H9 (cell line): ENCODE measurements at regions not wholly inside any gene's neighbourhood (a gene's known extent, or its start where the extent isn't known, plus 50 kb on each side); places are given as distances from the start of the nearest gene placed in this dataset.

Experiments used
- DNase-seq: peaks from one replicate; pipeline ENCODE4 v3.0.0-alpha.2; 2017
- H2AFZ ChIP-seq: one replicate; pipeline ENCODE4 v1.6.1; 2013; ENCODE audit warnings: mild to moderate bottlenecking, low read length, control low read depth, moderate library complexity
- H2AK5ac ChIP-seq: 2 replicates; pipeline ENCODE4 v1.6.1; 2013; ENCODE audit warnings: low read length, control low read depth, mixed read lengths; ENCODE audit not compliant: insufficient read length
- H2BK120ac ChIP-seq: one replicate; pipeline ENCODE4 v1.6.1; 2013; ENCODE audit warnings: low read depth, mild to moderate bottlenecking, low read length, control low read depth, inconsistent platforms; ENCODE audit not compliant: poor library complexity, severe bottlenecking
- H2BK12ac ChIP-seq: 2 replicates; pipeline ENCODE4 v1.6.1; 2013; ENCODE audit warnings: low read length, control low read depth, mixed read lengths, low read depth; ENCODE audit not compliant: insufficient read length
- H2BK15ac ChIP-seq: 2 replicates; pipeline ENCODE4 v1.6.1; 2013; ENCODE audit warnings: low read depth, low read length, control low read depth
- H2BK20ac ChIP-seq: one replicate; pipeline ENCODE4 v1.6.1; 2013; ENCODE audit warnings: low read depth, mild to moderate bottlenecking, low read length, control low read depth, inconsistent platforms; ENCODE audit not compliant: poor library complexity, severe bottlenecking
- H2BK5ac ChIP-seq: 2 replicates; pipeline ENCODE4 v1.6.1; 2013; ENCODE audit warnings: low read length, control low read depth, mixed read lengths; ENCODE audit not compliant: insufficient read length
- H3K14ac ChIP-seq: 2 replicates; pipeline ENCODE4 v1.6.1; 2013; ENCODE audit warnings: low read length, control low read depth; ENCODE audit not compliant: insufficient read depth
- H3K18ac ChIP-seq: 2 replicates; pipeline ENCODE4 v1.6.1; 2013; ENCODE audit warnings: low read depth, mild to moderate bottlenecking, mixed read lengths, low read length, control low read depth; ENCODE audit not compliant: insufficient read length
- H3K23ac ChIP-seq: 2 replicates; pipeline ENCODE4 v1.6.1; 2013; ENCODE audit warnings: low read length, control low read depth, mixed read lengths, low read depth; ENCODE audit not compliant: insufficient read length
- H3K23me2 ChIP-seq: 2 replicates; pipeline ENCODE4 v1.6.1; 2013; ENCODE audit warnings: low read depth, mild to moderate bottlenecking, mixed read lengths, low read length, control low read depth; ENCODE audit not compliant: insufficient read length, poor library complexity, severe bottlenecking
- H3K27ac ChIP-seq: 2 replicates; pipeline ENCODE4 v1.5.1; 2013; ENCODE audit warnings: low read length, control low read depth, mixed read lengths, low read depth; ENCODE audit not compliant: insufficient read length
- H3K27me3 ChIP-seq: 2 replicates; pipeline ENCODE4 v1.6.1; 2013; ENCODE audit warnings: low read length, control low read depth, inconsistent platforms; ENCODE audit not compliant: insufficient read depth
- H3K4ac ChIP-seq: 2 replicates; pipeline ENCODE4 v1.6.1; 2013; ENCODE audit warnings: low read depth, mild to moderate bottlenecking, control low read depth, inconsistent platforms, low read length, moderate library complexity
- H3K4me1 ChIP-seq: 2 replicates; pipeline ENCODE4 v1.6.1; 2013; ENCODE audit warnings: low read length, control low read depth, inconsistent platforms; ENCODE audit not compliant: insufficient read depth
- H3K4me2 ChIP-seq: 2 replicates; pipeline ENCODE4 v1.6.1; 2013; ENCODE audit warnings: low read length, control low read depth, mixed read lengths; ENCODE audit not compliant: insufficient read length, insufficient read depth
- H3K56ac ChIP-seq: 2 replicates; pipeline ENCODE4 v1.6.1; 2013; ENCODE audit warnings: low read depth, mild to moderate bottlenecking, mixed read lengths, low read length, control low read depth; ENCODE audit not compliant: insufficient read length
- H3K79me1 ChIP-seq: 2 replicates; pipeline ENCODE4 v1.6.1; 2013; ENCODE audit warnings: low read depth, mild to moderate bottlenecking, moderate library complexity, low read length, control low read depth, inconsistent platforms; ENCODE audit not compliant: insufficient read depth, poor library complexity, severe bottlenecking
- H3K79me2 ChIP-seq: 2 replicates; pipeline ENCODE4 v1.6.1; 2013; ENCODE audit warnings: low read length, control low read depth, inconsistent platforms; ENCODE audit not compliant: insufficient read depth
- H3K9ac ChIP-seq: 2 replicates; pipeline ENCODE4 v1.6.1; 2013; ENCODE audit warnings: low read length, control low read depth, mixed read lengths; ENCODE audit not compliant: insufficient read length; ENCODE audit errors: extremely low read depth
- H3K9me3 ChIP-seq: one replicate; pipeline ENCODE4 v1.6.1; 2013; ENCODE audit warnings: low read depth, low read length, inconsistent platforms; ENCODE audit not compliant: control insufficient read depth
- H3T11ph ChIP-seq: one replicate; pipeline ENCODE4 v1.6.1; 2013; ENCODE audit warnings: mild to moderate bottlenecking, low read length, control low read depth, inconsistent platforms
- H4K20me1 ChIP-seq: one replicate; pipeline ENCODE4 v1.6.1; 2013; ENCODE audit not compliant: control insufficient read depth, insufficient read length, insufficient read depth
- H4K5ac ChIP-seq: 2 replicates; pipeline ENCODE4 v1.6.1; 2013; ENCODE audit warnings: low read depth, mild to moderate bottlenecking, mixed read lengths, low read length, control low read depth; ENCODE audit not compliant: insufficient read length
- H4K8ac ChIP-seq: replicated peaks from 2 replicates; pipeline ENCODE4 v1.6.1; 2013; ENCODE audit warnings: low read length, control low read depth, mixed read lengths, low read depth; ENCODE audit not compliant: insufficient read length
- H4K91ac ChIP-seq: 2 replicates; pipeline ENCODE4 v1.6.1; 2013; ENCODE audit warnings: low read depth, mild to moderate bottlenecking, moderate library complexity, mixed read lengths, low read length, control low read depth; ENCODE audit not compliant: insufficient read length
- H3K27ac Mint-ChIP-seq, 3 experiments: 2 replicates in 2 of 3; 3 replicates in 1 of 3; pipeline ENCODE4 v1.8.0; 2020 to 2021; ENCODE audit warnings: mixed read lengths in 3 of 3, mild to moderate bottlenecking in 1 of 3, moderate library complexity in 1 of 3
- H3K27me3 Mint-ChIP-seq: 2 replicates; pipeline ENCODE4 v1.8.0; 2021; ENCODE audit warnings: low read depth, mild to moderate bottlenecking, moderate library complexity, mixed read lengths
- H3K36me3 Mint-ChIP-seq, 3 experiments: 2 replicates in 2 of 3; 3 replicates in 1 of 3; pipeline ENCODE4 v1.8.0; 2020 to 2021; ENCODE audit warnings: low read depth in 3 of 3, mixed read lengths in 3 of 3; ENCODE audit not compliant: insufficient read depth in 1 of 3
- H3K4me1 Mint-ChIP-seq, 2 experiments: 2 replicates each; pipeline ENCODE4 v1.8.0; 2020; ENCODE audit warnings: mixed read lengths in 2 of 2
- H3K4me3 Mint-ChIP-seq, 2 experiments: 2 replicates in 1 of 2; 3 replicates in 1 of 2; pipeline ENCODE4 v1.8.0; 2020 to 2021; ENCODE audit warnings: mild to moderate bottlenecking in 2 of 2, mixed read lengths in 2 of 2, moderate library complexity in 1 of 2
- H3K9me3 Mint-ChIP-seq, 2 experiments: 2 replicates in 1 of 2; 3 replicates in 1 of 2; pipeline ENCODE4 v1.8.0; 2020; ENCODE audit warnings: mild to moderate bottlenecking in 2 of 2, mixed read lengths in 2 of 2, moderate library complexity in 1 of 2
- CTCF ChIP-seq: fragments of 200-600 bp; sonication (generic); conservative IDR thresholded peaks from 3 replicates; pipeline ENCODE4 v1.8.0; 2021; ENCODE audit warnings: antibody characterized with exemption, mild to moderate bottlenecking
- WGBS: extraction: QIAGEN DNeasy Blood & Tissue Kit; methylation state at CpG from one replicate; pipeline ENCODE4 v1.1.7; 2013; ENCODE audit warnings: missing lambda C conversion rate, low lambda C conversion rate, mixed read lengths; ENCODE audit not compliant: insufficient read length; ENCODE audit errors: extremely low coverage; 5-methylcytosine and 5-hydroxymethylcytosine counted together

GRCh38 chr10:29033311-29033940, 255.4 kb upstream of the LYZL1 start:
- Mint-ChIP-seq H3K4me3 (no peak overlapping the region), H3K4me1 (no peaks in the 10 kb centered on the region), H3K36me3 (no peaks in the 10 kb centered on the region; a peak in 1 of 7 replicates), H3K9me3 (no peaks in the 10 kb centered on the region), H3K27me3 (no peaks in the 10 kb centered on the region; the same call in 1 of the 2 replicates), H3K27ac (no peak overlapping the region)
- Histone ChIP-seq H3K79me1 (no peaks in the 10 kb centered on the region), H2BK20ac (no peak overlapping the region), H2BK12ac (no peak overlapping the region), H3K9me3 (no peaks in the 10 kb centered on the region), H3K14ac (no peak overlapping the region), H3T11ph (no peak overlapping the region), H4K20me1 (no peaks in the 10 kb centered on the region), H2BK5ac (no peak overlapping the region), H2BK15ac (no peak overlapping the region), H4K8ac (no peak overlapping the region), H3K27ac (no peak overlapping the region), H3K4ac (no peak overlapping the region), H2AFZ (no peak overlapping the region), H3K79me2 (no peaks in the 10 kb centered on the region), H3K23ac (no peak overlapping the region), H3K4me2 (no peak overlapping the region), H3K4me1 (no peaks in the 10 kb centered on the region), H2BK120ac (no peak overlapping the region), H3K9ac (no peak overlapping the region), H3K56ac (no peak overlapping the region), H3K18ac (no peak overlapping the region), H3K27me3 (no peaks in the 10 kb centered on the region), H4K5ac (no peak overlapping the region), H4K91ac (no peak overlapping the region), H3K23me2 (no peaks in the 10 kb centered on the region), H2AK5ac (no peak overlapping the region)
- WGBS = no CpG with 5 or more reads among the region's 6 CpGs
- DNase-seq = no peak
- no peak for TF ChIP-seq CTCF
